Epithelial cell of proximal tubule (primary cell): ENCODE measurements at regions not wholly inside any gene's neighbourhood (a gene's known extent, or its start where the extent isn't known, plus 50 kb on each side); places are given as distances from the start of the nearest gene placed in this dataset.

Source experiments
- DNase-seq: peaks from one replicate; pipeline ENCODE4 v3.0.0-alpha.2; 2011; ENCODE audit warnings: low read depth
- H3K4me3 ChIP-seq: 2 replicates; pipeline ENCODE4 v1.5.1; 2011; ENCODE audit warnings: low read depth, mild to moderate bottlenecking, low read length
- CTCF ChIP-seq: conservative IDR thresholded peaks from 2 replicates; pipeline ENCODE4 v1.5.1; 2012; ENCODE audit warnings: low read depth, mild to moderate bottlenecking, low read length

GRCh38 chr7:441684-442421, 77.8 kb downstream of the PDGFA start:
- TF ChIP-seq CTCF = no peak
- no peak overlapping the region for H3K4me3 ChIP-seq
- no peak for DNase-seq

GRCh38 chr7:442457-442856, 77.2 kb downstream of the PDGFA start:
- DNase-seq = no peak
- TF ChIP-seq CTCF = no peak
- H3K4me3 ChIP-seq = no peak overlapping the region

DNA sequence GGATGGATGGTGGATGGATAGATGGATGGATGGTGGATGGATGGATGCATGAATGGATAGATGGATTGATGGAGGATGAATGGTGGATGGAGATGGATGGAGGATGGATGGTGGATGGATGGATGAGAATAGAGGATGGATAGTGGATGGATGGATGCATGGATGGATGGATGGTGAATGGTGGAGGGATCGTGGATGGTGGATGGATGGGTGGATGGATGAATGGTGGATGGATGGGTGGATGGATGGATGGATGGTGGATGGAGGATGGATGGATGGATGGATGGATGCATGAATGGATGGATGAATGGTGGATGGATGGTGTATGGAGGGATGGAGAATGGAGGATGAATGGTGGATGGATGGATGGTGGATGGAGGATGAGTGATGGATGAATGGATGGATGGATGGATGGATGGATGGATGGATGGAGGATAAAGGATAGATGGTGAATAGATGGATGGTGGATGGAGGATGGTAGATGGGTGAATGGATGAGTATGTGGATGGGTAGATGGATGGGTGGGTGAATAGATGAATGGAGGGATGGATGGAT, 76.3 kb downstream of the PDGFA start:
- TF ChIP-seq CTCF = no peak
- no peak overlapping the region for H3K4me3 ChIP-seq
- no peak for DNase-seq

GRCh38 chr7:444606-445005, 75.0 kb downstream of the PDGFA start:
- no peak for TF ChIP-seq CTCF
- no peak for DNase-seq
- H3K4me3 ChIP-seq = no peak overlapping the region

GRCh38 chr7:445020-445419, 74.6 kb downstream of the PDGFA start:
- no peak for TF ChIP-seq CTCF
- DNase-seq = no peak
- H3K4me3 ChIP-seq = no peak overlapping the region

GRCh38 chr7:445563-446288, 73.9 kb downstream of the PDGFA start:
- DNase-seq = no peak
- TF ChIP-seq CTCF = no peak
- H3K4me3 ChIP-seq = no peak overlapping the region
